H1 (cell line): ENCODE measurements at regions not wholly inside any gene's neighbourhood (a gene's known extent, or its start where the extent isn't known, plus 50 kb on each side); places are given as distances from the start of the nearest gene placed in this dataset.

Experiments used
- ATF2 ChIP-seq: IDR thresholded peaks from 2 replicates; pipeline ENCODE4 v1.6.1; 2012; ENCODE audit warnings: low read length, inconsistent platforms
- GABPA ChIP-seq: IDR thresholded peaks from 2 replicates; pipeline ENCODE4 v1.6.1; 2011; ENCODE audit warnings: mild to moderate bottlenecking, low read length, moderate library complexity, borderline replicate concordance; ENCODE audit not compliant: insufficient read depth
- PHF8 ChIP-seq: fragments of 200-600 bp; sonication (generic); conservative IDR thresholded peaks from 2 replicates; pipeline ENCODE4 v1.7.1; 2012; ENCODE audit warnings: low read depth, mild to moderate bottlenecking, inconsistent platforms, low read length, moderate library complexity
- RXRA ChIP-seq: IDR thresholded peaks from 2 replicates; pipeline ENCODE4 v1.6.1; 2011; ENCODE audit warnings: low read depth, mild to moderate bottlenecking, low read length, moderate library complexity; ENCODE audit not compliant: insufficient read depth
- SIX5 ChIP-seq: IDR thresholded peaks from 2 replicates; pipeline ENCODE4 v1.6.1; 2011; ENCODE audit warnings: mild to moderate bottlenecking, low read depth, low read length

DNA sequence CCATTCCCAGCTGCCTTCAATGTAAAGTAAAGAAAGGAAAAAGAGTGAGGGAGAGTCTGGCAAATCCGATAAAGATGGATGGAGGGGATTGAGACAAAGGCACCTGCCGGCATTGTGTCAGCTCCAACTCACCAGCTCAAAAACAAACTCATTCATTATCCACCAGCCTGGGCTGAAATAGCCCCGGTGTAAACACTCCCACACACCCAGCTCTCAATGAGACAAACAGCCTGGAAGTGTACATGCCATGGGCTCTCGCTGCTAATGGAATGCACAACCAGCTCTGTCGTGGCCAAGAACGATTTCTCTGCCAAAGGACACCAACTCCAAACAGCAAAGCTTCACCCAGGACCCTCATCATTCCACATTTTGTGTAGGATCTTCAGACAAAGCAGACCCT is 89.3 kb upstream of the OPCML start (continued):
- TF ChIP-seq RXRA = no peak
- no peak for TF ChIP-seq PHF8
- no peak for TF ChIP-seq GABPA
- TF ChIP-seq SIX5 = no peak
- no peak for TF ChIP-seq ATF2
- TF ChIP-seq, all 59 proteins: peak for 0
